Transverse colon (tissue), 4 donors: ENCODE measurements at regions not wholly inside any gene's neighbourhood (a gene's known extent, or its start where the extent isn't known, plus 50 kb on each side); places are given as distances from the start of the nearest gene placed in this dataset.

Experiments
- DNase-seq: peaks from one replicate; pipeline ENCODE4 v3.0.0-alpha.2; 2019
- H3K27ac ChIP-seq, 4 donors: fragments of 200-600 bp; sonication (generic); 2 replicates each; pipeline ENCODE4 v1.5.1; 2016 to 2018; ENCODE audit warnings: inconsistent platforms in 4 of 4
- H3K27me3 ChIP-seq: fragments of 200-600 bp; sonication (generic); 2 replicates; pipeline ENCODE4 v1.5.1; 2017; ENCODE audit warnings: inconsistent platforms
- H3K36me3 ChIP-seq, 4 donors: fragments of 200-600 bp; sonication (generic); 2 replicates each; pipeline ENCODE4 v1.5.1; 2017 to 2019; ENCODE audit warnings: inconsistent platforms in 4 of 4
- H3K4me1 ChIP-seq, 4 donors: fragments of 200-600 bp; sonication (generic); 2 replicates each; pipeline ENCODE4 v1.5.1; 2017 to 2020; ENCODE audit warnings: inconsistent platforms in 4 of 4
- H3K4me3 ChIP-seq, 4 donors: fragments of 200-600 bp; sonication (generic); 1 replicate in 1 of 4; 2 replicates in 3 of 4; pipeline versions ENCODE4 v1.5.1 to v1.6.1; 2017 to 2019; ENCODE audit warnings: inconsistent platforms in 4 of 4
- H3K9me3 ChIP-seq, 2 donors: fragments of 200-600 bp; sonication (generic); 2 replicates each; pipeline ENCODE4 v1.5.1; 2017 to 2019; ENCODE audit warnings: inconsistent platforms in 2 of 2
- CTCF ChIP-seq, 5 experiments: fragments of 200-600 bp in 3 of 5; fragments of 450-650 bp in 2 of 5; sonication (generic) in 3 of 5; IDR thresholded peaks; 1 replicate in 2 of 5; 2 replicates in 3 of 5; pipeline ENCODE4 v1.5.1; 2016 to 2017; ENCODE audit warnings: antibody characterized with exemption in 5 of 5, inconsistent platforms in 3 of 5, mild to moderate bottlenecking in 2 of 5, moderate library complexity in 1 of 5
- EP300 ChIP-seq: sonication (generic); formaldehyde crosslinking; IDR thresholded peaks from one replicate; pipeline ENCODE4 v1.6.1; 2017; ENCODE audit warnings: antibody characterized with exemption, low read depth
- POLR2A ChIP-seq: fragments of 450-650 bp; IDR thresholded peaks from one replicate; pipeline ENCODE4 v1.6.1; 2016; ENCODE audit warnings: antibody characterized with exemption, mild to moderate bottlenecking, moderate library complexity
- POLR2AphosphoS5 ChIP-seq, 3 donors: sonication (generic); formaldehyde crosslinking; IDR thresholded peaks; one replicate each; pipeline ENCODE4 v1.6.1; 2016; ENCODE audit warnings: antibody characterized with exemption in 3 of 3
- WGBS, 2 donors: methylation state at CpG; one replicate each; pipeline ENCODE4 v1.1.5; 2018; ENCODE audit warnings: low coverage in 1 of 2; 5-methylcytosine and 5-hydroxymethylcytosine counted together
- in situ Hi-C, 4 donors: fragments of 200-750 bp; cut with MboI; loops; one replicate each; pipeline versions ENCODE4 v1.15.0 to v1.15.1; 2017; ENCODE audit warnings: low sequenced_read_pairs in 3 of 4, low pct_ligation_motif_present in 1 of 4, low pct_unique_long_range_greater_than_20kb in 1 of 4
- intact Hi-C: fragments of 100-400 bp; cut with DNase I; formaldehyde crosslinking; loops from one replicate; pipeline ENCODE4 v1.15.1; 2023; ENCODE audit warnings: low total_unique reads

GRCh38 chr5:174430940-174431339, 293.4 kb upstream of the MSX2 start:
- Histone ChIP-seq H3K4me3 (no peak overlapping the region), H3K27ac (no peak overlapping the region), H3K27me3 (no peaks in the 10 kb centered on the region), H3K9me3 (no peaks in the 10 kb centered on the region), H3K4me1 (no peaks in the 10 kb centered on the region), H3K36me3 (no peaks in the 10 kb centered on the region)
- in situ Hi-C loops (no loop called here), intact Hi-C loops (no loop called here)
- TF ChIP-seq CTCF (IDR thresholded peaks at IDR 0.05) (no peak), POLR2AphosphoS5 (IDR thresholded peaks at IDR 0.05) (no peak)
- 70% methylated on average over 3 of the region's 3 CpGs; no CpG with 5 or more reads in 1 of the 2 donors for WGBS, 2 donors
- no peak for DNase-seq

GRCh38 chr5:174431504-174431903, 292.9 kb upstream of the MSX2 start:
- Histone ChIP-seq H3K9me3 (no peaks in the 10 kb centered on the region), H3K27me3 (no peaks in the 10 kb centered on the region), H3K36me3 (no peaks in the 10 kb centered on the region), H3K4me3 (no peak overlapping the region), H3K4me1 (no peaks in the 10 kb centered on the region), H3K27ac (no peak overlapping the region)
- in situ Hi-C loops (no loop called here), intact Hi-C loops (no loop called here)
- no peak for DNase-seq
- 75 to 78% methylated on average over 3 to 7 of the region's 7 CpGs for WGBS, 2 donors
- TF ChIP-seq CTCF (IDR thresholded peaks at IDR 0.05) = no peak
- no peak for TF ChIP-seq EP300

GRCh38 chr5:174433098-174433497, 291.3 kb upstream of the MSX2 start:
- TF ChIP-seq EP300 (no peak), POLR2AphosphoS5 (IDR thresholded peaks at IDR 0.05) (no peak), CTCF (IDR thresholded peaks at IDR 0.05) (no peak), POLR2A (no peak)
- intact Hi-C loops = no loop called here
- Histone ChIP-seq H3K4me1 (no peaks in the 10 kb centered on the region), H3K27me3 (no peaks in the 10 kb centered on the region), H3K36me3 (no peaks in the 10 kb centered on the region), H3K9me3 (no peaks in the 10 kb centered on the region), H3K27ac (no peak overlapping the region), H3K4me3 (no peak overlapping the region)
- in situ Hi-C loops = no loop called here
- WGBS, 2 donors = 81 to 100% methylated on average over 2 of the region's 2 CpGs
- no peak for DNase-seq

- no peak overlapping the region for H3K4me3 ChIP-seq
- no peak for DNase-seq
- no peak for TF ChIP-seq POLR2A
- TF ChIP-seq CTCF (IDR thresholded peaks at IDR 0.05) = no peak
- TF ChIP-seq EP300 = no peak
- TF ChIP-seq POLR2AphosphoS5 (IDR thresholded peaks at IDR 0.05) = no peak
- no peaks in the 10 kb centered on the region for H3K4me1 ChIP-seq
- H3K9me3 ChIP-seq = no peaks in the 10 kb centered on the region
- no peaks in the 10 kb centered on the region for H3K27me3 ChIP-seq
- H3K36me3 ChIP-seq = no peaks in the 10 kb centered on the region
- intact Hi-C loops = loop anchor here (1.0 kb wide), 1 partner anchor 65 kb away; no protein-coding TSS in a partner anchor
- no peak overlapping the region for H3K27ac ChIP-seq
- in situ Hi-C loops = no loop called here
- 72% methylated on average over 4 of the region's 4 CpGs; no CpG with 5 or more reads in 1 of the 2 donors for WGBS, 2 donors
Observed at GRCh38 chr5:174436750-174437149, 287.6 kb upstream of the MSX2 start.
